ENCODE measurements at regions not wholly inside any gene's neighbourhood (a gene's known extent, or its start where the extent isn't known, plus 50 kb on each side); places are given as distances from the start of the nearest gene placed in this dataset.

GRCh38 chr7:131188367-131189339 lies 139.0 kb upstream of the MKLN1 start:
- TF ChIP-seq POLR2A (IDR thresholded peaks at IDR 0.05; ENCODE audit: low read depth) (no peak), CTCF (IDR thresholded peaks at IDR 0.05) (no peak)

All from esophagus muscularis mucosa (tissue), 3 donors.